UCSD-AML1 (cell line): ENCODE measurements at regions not wholly inside any gene's neighbourhood (a gene's known extent, or its start where the extent isn't known, plus 50 kb on each side); places are given as distances from the start of the nearest gene placed in this dataset.

ENCODE experiments used
- DNase-seq: peaks from one replicate; lab custom pipeline; 2025; ENCODE audit not compliant: unreplicated experiment; lab: John Stamatoyannopoulos, UW

DNA sequence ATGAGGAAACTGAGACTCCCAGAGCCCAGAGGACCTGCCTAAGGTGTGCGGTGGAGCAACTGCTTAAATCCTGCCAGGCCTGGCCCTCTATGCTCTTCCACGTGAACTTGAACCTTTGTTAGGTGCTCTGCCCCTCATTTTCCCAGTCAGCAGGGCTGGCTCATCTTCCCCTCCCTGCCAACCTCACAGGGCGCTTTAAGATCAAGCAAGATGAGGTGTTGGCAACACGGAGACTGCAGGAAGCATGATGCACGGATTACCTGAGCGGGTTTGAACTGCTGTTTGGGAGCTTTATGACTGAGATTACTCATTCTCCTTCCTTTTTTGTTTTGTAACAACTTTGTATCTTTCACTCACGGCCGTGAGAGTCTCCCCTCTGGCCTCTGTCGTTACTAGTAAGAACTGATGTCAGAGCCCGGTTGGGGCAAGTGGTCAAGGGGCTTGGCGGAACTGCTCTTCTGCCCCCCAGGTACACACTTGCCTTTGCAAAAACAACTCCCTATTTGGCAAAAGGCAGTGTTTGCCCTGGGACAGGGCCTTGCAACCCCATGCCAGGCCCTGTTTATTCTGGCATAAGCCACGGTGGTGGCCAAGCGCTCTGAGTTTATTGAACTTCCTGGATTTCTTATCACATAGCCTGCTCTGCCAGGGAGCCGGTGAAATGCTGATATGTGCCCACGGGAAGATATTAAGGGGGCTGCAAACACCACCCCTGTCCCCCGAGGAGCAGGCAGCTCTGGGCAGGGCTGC is 127.8 kb downstream of the INHBB start:
- no peak for DNase-seq

- DNase-seq, result no peak
These were observed 128.6 kb downstream of the INHBB start for GRCh38 chr2:120474486-120474885.

DNA sequence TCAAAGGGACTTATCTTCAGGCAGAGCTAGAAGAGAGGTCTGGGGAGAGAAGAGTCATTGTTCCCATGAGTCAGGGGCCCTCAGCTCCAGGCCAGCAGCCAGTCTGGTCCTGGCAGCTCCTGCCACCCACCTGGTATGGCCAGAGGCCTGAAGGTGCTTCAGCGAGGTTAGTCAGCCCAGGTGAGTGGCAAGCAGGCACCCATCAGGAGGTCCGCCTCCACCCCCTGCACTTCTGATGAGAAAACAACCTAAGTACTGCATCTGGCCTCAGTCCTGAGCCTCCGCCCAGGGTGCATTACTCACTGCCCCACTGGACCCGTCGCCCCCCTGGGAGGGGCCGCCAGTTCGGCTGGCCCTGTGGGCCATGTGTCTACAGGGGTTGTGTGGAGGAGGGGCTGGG is 130.2 kb downstream of the INHBB start:
- DNase-seq, result no peak

GRCh38 chr2:120477198-120477597 is 131.3 kb downstream of the INHBB start:
- no peak for DNase-seq

- DNase-seq, result no peak
These were observed 132.0 kb downstream of the INHBB start for GRCh38 chr2:120477831-120478481.

DNA sequence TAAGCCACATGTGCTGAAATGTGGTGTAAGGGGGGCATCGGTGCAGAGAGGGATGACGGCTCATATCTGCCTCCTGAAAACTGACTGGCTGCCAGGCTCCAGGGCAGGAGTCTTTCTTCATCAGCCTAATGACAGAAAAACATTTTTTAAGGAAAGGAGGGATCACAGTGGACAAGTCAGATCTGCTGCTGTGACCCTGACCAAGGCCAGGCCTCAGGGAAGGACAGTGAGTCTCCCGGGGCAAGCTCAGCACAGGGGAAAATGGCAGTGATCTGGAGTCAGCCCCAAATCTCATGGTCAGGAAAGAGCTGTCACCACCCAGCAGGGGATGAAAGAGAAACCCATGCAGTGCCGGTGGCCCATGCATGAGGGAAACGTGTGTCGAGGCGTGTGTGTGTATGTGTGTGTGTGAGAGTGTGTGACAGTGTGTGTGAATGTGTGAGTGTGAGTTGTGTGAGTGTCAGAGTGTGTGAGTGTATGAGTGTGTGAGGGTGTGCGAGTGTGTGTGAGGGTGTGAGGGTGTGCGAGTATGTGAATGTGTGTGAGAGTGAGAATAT is 134.5 kb downstream of the INHBB start:
- DNase-seq, result no peak

DNA sequence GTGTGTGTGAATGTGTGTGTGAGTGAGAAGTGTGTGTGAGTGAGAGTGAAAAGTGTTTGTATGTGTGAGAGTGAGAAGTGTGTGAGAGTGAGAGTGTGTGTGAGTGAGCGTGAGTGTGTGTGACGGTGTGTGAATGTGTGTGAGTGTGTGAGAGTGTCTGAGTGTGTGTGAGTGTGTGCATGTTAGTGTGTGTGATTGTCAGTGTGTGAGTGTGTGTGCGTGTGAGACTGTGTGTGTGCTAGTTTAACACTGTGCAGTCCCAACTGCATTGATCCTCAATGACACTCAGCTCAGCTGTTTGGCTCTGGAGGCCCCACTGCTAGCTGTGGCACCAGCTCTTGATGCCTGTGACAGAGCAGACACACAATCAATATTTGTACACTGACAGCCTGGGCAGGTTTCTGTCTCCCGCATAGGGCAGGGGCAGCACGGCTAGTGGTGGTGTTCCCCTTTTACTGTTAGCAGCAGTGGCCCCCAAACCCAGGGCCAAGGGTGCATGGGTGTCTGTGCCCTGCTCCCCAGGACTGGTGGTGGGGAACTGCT is 135.0 kb downstream of the INHBB start:
- no peak for DNase-seq

DNA sequence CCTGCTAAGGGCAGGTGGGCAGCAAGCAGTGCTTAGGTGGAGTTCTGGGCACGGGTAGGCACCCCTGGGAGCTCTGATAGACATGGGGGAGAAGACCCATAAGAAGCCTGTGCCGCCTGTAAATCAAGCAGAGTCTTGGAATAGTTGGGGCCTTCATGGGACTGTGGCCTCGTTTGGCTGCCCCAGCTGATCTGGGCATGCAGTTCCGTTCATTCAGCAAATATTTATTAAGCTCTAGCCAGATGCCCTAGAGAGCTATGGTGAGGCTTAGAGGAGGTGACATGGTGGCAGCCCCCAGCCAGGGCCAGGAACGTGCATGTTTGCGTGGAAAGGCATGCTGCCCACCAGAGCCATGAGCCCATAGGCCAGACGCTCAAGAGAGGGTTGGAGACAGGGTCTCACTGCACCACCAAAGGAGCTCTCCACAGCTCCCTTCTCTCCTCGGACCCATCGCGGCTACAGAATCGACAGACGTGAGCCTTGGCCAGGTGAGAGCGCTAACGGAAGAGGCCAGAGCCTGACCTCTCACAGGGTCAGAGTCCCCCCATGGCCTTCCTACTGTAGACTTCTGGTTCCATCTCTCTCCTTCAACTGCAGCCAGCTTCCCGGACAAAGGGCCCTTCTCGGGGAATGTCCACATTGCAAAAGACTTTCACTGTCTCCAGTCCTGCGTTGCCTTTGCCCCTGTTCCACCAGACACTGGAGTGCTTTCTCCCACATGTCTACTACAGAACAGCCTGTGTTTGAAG is 135.7 kb downstream of the INHBB start:
- no peak for DNase-seq

DNA sequence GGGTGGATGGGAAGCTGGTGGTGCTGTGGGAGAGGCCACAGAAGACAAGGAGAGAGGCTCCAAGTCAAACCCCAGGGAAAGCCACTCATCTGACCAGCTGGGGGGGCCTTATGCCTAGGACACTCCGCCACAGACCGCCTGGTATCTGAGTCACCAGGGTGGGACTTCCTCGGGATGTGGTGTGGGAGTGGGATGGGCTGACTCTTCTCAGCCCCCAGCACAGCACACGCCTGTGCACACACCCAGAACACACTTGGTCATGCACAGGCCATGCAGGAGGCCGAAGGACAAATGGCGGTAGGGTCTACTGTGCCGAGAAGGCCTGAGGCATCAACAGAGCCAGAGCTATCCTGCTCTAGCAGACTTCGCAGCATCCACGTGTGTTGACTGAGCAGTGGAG is 136.4 kb downstream of the INHBB start:
- DNase-seq, result no peak

DNA sequence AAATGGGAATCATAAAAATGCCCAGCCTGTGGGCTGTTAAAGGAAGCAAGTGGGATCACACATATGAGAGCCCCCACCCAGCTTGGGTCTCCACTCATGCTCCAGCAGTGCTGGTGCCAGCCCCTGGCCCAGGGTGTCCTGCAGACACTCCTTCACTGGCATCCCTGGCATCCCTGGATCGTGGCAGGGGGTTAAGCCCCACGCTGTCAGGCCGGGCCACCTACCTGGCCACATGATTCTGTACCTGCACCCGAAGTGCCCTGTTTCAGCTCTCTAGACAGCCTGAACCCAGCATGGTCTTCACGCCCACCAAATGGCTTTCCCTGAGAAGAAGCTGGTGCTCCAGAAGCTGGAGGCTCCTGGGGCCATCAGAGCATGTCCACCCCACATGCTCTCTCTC is 137.4 kb downstream of the INHBB start:
- no peak for DNase-seq

- no peak for DNase-seq
These were observed 139.2 kb downstream of the INHBB start for GRCh38 chr2:120485096-120485495.

DNA sequence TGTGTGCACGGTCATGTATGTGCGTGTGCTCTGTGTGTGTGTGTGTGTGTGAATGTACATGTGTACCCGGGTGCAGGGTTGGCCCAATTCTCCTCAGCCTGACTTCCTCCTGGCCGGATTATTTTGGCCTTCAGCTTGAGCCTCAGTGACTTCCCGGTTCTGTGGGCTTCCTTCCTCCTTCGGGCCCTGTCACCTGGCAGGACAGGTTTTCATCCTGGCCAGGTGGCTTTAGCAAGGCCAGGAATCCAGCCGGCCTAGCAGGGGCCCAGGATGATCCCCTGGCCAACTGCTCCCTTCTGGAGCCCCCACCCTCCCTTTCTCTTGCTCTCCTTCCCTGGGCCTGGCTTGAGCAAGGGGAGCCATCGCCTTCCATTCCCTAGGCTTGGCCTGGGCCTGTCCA is 140.5 kb downstream of the INHBB start:
- DNase-seq, result no peak

DNA sequence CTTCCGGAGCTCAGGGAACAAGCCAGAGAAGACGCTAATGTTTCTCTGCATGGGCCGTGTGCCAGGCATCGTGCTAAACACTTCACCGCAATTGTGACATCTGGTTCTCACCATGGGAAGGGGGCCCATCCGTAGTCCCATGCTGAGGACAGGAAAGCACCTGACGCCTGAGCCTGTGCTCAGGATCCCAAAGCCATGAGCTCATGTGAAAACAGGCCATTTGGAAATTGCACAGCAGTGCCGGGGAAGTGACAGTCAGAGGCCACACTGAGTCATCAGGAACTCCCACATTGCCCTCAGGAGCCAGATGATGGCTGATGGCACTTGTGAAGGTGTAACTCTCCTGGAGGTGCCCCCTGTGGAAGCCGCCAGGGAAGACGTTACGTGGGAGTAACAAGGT is 141.0 kb downstream of the INHBB start:
- no peak for DNase-seq

GRCh38 chr2:120488531-120488930 is 142.6 kb downstream of the INHBB start:
- DNase-seq, result no peak

DNA sequence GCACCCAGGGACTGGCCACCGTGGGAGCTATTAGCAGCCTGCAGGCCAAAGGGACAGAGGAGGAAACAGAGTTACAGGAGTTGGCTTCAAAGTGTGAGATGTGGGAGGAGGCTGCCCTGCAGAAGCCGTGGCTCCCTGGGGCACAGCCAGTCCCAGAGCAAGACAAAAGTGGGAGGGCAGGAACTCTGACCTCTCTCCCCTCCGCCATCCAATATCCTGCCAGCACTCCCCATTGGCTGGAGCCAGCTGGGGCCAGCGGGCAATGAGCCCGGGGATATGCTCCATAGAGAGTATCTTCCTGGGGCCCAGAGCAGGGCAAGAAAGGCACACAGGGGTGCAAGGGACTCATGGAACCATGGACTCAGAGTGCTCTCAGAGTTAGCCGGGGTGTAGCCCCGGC is 143.1 kb downstream of the INHBB start:
- no peak for DNase-seq

GRCh38 chr2:120490091-120490798 is 144.3 kb downstream of the INHBB start:
- DNase-seq, result no peak

DNA sequence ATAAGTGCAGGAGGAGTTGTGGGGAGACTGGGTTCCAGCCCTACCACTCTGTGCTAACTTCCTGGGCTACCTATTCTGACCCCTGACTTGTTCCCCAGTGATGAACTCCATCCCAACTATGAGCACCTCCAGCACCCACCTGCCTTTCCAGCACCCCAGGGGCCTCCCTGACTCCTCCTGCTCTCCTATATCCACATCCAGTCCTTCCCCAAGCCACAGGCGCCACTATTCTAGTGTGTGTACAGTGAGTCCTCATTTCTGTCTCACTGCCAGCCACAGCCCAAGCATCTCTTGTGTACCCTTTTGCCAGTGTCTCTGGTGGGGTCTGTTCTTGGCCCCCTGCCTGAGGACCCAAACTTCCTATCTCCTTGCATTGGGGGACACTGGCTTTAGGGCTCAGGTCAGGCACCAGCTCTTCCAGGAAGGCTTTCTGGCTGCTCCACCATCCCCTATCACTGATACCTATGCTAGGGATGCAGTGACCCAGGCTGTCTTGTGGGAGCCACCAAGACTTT is 145.2 kb downstream of the INHBB start:
- no peak for DNase-seq

GRCh38 chr2:120493231-120493630 is 147.3 kb downstream of the INHBB start:
- no peak for DNase-seq

- no peak for DNase-seq
These were observed 148.5 kb downstream of the INHBB start for GRCh38 chr2:120494446-120494845.

- DNase-seq, result no peak
These were observed 149.7 kb downstream of the INHBB start for GRCh38 chr2:120495586-120495985.

- DNase-seq, result no peak
These were observed 150.3 kb downstream of the INHBB start for GRCh38 chr2:120496235-120496634.
